ENCODE measurements at regions not wholly inside any gene's neighbourhood (a gene's known extent, or its start where the extent isn't known, plus 50 kb on each side); places are given as distances from the start of the nearest gene placed in this dataset.
A peak's percentile ranks its signal among the peaks of the same experiment; 100 is the strongest.

- intact Hi-C loops (cut with DNase I; ENCODE audit: low total_unique reads), result no loop called here
- DNase-seq, result no peak
Measured at GRCh38 chr2:63790491-63790890, 51.2 kb upstream of the UGP2 start.

GRCh38 chr2:63790906-63791305, 50.8 kb upstream of the UGP2 start:
- peak overlapping the region in 1 of 2 donors; percentile 59 for H3K27ac ChIP-seq
- DNase-seq, result peak; percentile 21 to 26
- no peak overlapping the region for H3K4me3 ChIP-seq
- TF ChIP-seq POLR2A (IDR thresholded peaks at IDR 0.05), result no peak
- no peaks in the 10 kb centered on the region for H3K9me3 ChIP-seq
- intact Hi-C loops (cut with DNase I; ENCODE audit: low total_unique reads), result no loop called here
- H3K27me3 ChIP-seq, result no peaks in the 10 kb centered on the region
- peaks cover 0 to 3% of the 10 kb centered on the region in 2 donors for H3K4me1 ChIP-seq
- H3K36me3 ChIP-seq, result no peaks in the 10 kb centered on the region

More at GRCh38 chr2:63790491-63790890, 51.2 kb upstream of the UGP2 start:
- Histone ChIP-seq H3K36me3 (no peaks in the 10 kb centered on the region), H3K4me1 (peaks cover 0 to 3% of the 10 kb centered on the region in 2 donors), H3K27me3 (no peaks in the 10 kb centered on the region), H3K27ac (peak overlapping the region; percentile 39 to 59), H3K4me3 (no peak overlapping the region), H3K9me3 (no peaks in the 10 kb centered on the region)
- TF ChIP-seq CTCF (IDR thresholded peaks at IDR 0.05), result no peak
- no peak for TF ChIP-seq POLR2A (IDR thresholded peaks at IDR 0.05)

GRCh38 chr2:63791387-63791786, 50.3 kb upstream of the UGP2 start:
- Histone ChIP-seq H3K27me3 (no peaks in the 10 kb centered on the region), H3K9me3 (no peaks in the 10 kb centered on the region), H3K4me1 (peaks cover 0 to 3% of the 10 kb centered on the region in 2 donors), H3K4me3 (no peak overlapping the region), H3K27ac (no peak overlapping the region), H3K36me3 (no peaks in the 10 kb centered on the region)
- DNase-seq, result no peak
- no peak for TF ChIP-seq POLR2A (IDR thresholded peaks at IDR 0.05)
- TF ChIP-seq CTCF (IDR thresholded peaks at IDR 0.05), result no peak
- intact Hi-C loops (cut with DNase I; ENCODE audit: low total_unique reads), result no loop called here

All from uterus (tissue), 3 donors.